ENCODE measurements at regions not wholly inside any gene's neighbourhood (a gene's known extent, or its start where the extent isn't known, plus 50 kb on each side); places are given as distances from the start of the nearest gene placed in this dataset.
"Not testable (repeated sequence)": the region's sequence is repeated elsewhere in the genome, so short reads cannot be mapped to it uniquely, and the experiment has no call there.

DNA sequence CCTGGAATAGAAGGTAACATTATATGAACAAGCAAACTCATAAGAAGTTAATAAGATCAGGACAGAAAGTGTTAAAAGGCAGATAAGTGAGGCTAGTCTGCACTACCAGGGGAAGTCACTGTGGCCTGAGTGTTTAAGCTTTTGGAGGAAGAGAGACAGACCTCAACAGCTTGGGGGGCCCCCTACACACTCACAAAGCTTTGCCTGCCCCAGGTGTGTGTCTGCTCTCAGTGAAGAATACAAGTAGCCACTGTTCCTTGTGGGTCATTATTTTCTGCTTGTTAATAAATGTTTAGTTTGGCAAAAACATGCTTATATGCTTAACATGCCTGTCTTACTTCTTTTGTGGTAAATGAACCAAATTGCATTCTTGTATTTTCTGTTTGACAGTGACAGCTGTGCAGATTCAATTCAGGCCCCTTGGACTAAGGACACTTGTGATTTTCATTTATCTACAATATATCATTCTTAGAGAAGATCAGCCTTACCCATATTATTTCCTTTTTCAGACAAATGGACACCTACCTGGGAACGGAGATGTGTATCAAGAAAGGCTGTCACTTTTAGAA lies 50.7 kb upstream of the C12orf71 start:
- no peak for DNase-seq (ENCODE audit: low read depth)

DNA sequence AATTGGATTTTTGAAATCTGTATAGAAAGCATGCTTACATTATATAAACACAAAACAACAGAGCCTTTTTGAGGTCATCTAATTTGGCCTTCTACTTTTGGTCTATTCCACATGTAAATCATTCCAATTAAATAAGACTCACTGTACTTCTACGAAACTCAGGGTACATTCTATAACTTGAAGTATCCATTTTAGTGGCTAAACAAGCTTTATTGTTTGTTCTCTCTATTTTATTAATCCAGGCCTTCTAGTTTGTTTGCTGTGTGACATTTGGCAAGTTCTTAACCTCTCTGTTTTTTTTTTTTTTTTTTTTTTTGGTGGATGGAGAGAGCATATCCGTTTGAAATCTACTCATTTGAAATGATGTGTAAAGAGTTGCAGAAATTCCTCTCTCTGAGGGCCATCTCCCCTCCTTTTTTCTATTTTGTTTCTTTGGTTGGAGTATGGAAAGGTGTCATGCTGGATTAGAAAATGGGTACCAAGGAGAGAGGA lies 58.1 kb upstream of the C12orf71 start:
- DNase-seq (ENCODE audit: low read depth): no peak

DNA sequence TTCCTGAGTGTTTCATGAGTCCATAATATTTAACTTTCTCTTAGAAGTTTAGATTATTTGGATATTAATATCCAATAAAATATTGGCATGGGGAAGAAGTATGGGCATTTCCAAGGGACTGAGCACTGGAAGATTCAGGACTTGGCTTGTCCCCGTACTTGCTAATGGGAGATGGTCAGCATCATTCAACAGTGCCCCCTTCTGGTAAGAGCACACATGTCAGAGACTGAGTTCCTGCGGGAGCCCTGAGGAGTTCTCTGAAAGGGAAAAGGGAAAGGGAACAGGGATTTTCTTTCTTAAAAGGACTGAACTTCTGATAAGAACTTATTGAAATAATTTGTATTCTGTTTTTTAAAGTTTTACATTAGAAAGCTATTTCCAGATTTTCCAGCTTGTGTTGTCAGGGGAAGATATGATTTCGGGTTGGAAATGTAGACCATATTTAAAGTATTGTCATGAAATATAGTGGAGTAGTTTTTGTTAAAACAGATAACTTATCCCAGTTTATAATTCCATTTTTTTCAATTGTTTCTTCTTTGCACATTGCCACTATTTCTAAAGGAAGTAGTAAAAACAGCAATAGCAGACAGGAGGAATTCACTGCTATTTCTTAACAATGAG lies 59.8 kb upstream of the C12orf71 start:
- DNase-seq (ENCODE audit: low read depth): peak; percentile 75

DNA sequence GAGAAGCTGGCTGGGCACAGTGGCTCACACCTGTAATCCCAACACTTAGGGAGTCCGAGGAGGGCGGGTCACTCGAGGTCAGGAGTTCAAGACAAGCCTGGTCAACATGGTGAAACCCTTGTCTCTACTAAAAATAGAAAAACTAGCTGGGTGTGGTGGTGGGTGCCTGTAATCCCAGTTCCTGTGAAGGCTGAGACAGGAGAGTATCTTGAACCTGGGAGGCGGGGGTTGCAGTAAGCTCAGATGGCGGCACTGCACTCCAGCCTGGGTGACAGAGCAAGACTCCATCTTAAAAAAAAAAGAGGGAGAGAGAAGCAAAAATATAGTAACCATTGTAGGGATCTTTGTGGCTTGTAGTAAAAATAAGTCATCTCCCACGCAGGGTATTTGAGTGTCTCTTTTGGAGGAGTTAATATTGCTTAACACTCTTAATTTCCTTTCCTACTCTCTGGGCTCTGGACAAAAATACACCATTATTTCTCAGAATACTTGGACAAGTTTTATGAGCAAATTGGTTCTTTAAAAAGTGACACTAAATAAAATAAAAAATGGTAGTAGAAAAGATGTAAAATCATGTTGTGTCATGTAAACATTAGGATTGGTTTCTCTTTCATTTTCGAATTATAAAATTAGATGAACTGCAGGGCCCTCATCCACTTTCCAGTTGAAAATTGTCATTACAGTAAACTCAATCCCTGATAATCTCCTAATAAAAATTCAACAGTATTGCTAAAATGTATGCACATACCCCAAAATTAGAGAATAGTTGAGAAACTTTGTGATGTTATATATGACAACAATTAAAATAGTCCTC lies 61.1 kb upstream of the C12orf71 start:
- no peak for DNase-seq (ENCODE audit: low read depth)

DNA sequence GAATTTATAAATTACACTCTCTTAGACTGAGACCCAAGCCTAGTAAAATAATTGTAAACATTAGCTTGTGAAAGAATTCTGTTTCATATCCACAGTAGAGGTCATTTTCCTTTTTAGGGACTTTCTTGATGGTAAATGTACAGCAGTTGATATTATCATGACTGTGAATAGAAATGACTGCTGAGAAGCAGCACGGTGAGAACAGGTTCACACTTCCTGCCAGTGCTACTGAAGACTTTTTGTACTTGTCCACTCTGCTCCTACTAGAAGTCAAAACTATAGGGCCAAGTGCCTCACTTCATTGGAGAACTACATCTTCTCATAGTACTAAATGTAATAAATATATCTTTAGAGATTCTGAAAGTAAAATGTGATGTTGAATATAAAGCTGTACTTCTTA lies 63.3 kb upstream of the C12orf71 start:
- DNase-seq (ENCODE audit: low read depth): not testable (repeated sequence)

- no peak for DNase-seq (ENCODE audit: low read depth)
Observed at GRCh38 chr12:27148373-27148772, 66.0 kb upstream of the C12orf71 start.

DNA sequence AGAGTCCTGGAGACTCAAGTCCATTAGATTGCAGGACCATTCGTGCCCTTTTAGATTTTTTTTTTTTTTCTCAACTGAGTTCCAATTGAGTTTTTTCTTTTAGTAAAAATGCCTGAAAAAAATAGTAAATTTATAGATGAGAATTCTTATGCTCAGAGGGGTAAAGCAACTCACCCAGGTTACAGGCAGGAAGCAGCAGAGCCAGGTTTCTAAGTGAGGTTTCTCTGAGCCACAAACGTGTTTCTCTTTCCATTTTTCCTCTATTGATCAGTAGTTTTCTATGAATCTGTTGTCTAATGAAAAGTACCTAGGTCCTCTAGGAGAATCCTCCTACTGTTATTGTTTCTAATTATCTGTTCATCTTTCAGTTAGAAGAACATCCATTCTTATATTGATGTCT lies 66.4 kb upstream of the C12orf71 start:
- no peak for DNase-seq (ENCODE audit: low read depth)

GRCh38 chr12:27151479-27151878 lies 69.1 kb upstream of the C12orf71 start:
- DNase-seq (ENCODE audit: low read depth): no peak

DNA sequence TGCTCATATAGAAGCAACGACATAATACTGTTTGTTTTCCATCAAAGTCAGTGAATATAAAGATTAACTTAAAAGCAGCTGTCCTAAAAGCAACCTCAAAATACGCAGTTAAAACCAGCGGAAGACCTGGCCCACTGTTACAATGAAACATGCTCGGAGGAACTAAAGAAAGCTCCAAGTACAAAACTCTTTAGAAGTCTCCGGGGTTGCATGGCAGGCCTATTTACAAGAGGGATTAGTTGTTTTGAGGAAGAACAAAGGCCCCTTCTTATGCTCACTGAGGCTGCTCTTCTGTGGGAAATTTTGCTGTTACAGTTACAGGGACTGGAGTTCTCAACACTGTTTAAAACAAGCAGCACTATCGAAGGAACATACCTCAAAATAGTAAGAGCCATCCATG lies 75.9 kb upstream of the C12orf71 start:
- DNase-seq (ENCODE audit: low read depth): no peak

GRCh38 chr12:27161458-27162228 lies 79.3 kb upstream of the C12orf71 start:
- no peak for DNase-seq (ENCODE audit: low read depth)

DNA sequence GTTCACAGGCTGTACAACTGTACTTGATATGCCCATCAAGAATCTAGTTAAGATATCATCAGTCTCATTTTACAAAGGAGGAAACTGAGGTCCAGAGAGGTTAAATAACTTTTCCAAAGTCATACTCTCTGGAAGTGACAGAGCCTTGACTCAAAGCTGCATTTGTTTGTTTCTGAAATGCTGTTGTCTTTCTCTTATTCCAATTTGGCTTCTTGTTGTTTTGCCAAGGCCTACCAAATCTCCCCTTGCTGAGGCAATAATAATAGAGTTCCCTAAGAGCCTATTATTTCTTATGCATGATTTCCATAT lies 79.8 kb upstream of the C12orf71 start:
- no peak for DNase-seq (ENCODE audit: low read depth)

- peak; percentile 65 for DNase-seq (ENCODE audit: low read depth)
Observed at GRCh38 chr12:27163048-27163715, 80.8 kb upstream of the C12orf71 start.

- no peak for DNase-seq (ENCODE audit: low read depth)
Observed at GRCh38 chr12:27163894-27164293, 80.2 kb upstream of the STK38L start.

DNA sequence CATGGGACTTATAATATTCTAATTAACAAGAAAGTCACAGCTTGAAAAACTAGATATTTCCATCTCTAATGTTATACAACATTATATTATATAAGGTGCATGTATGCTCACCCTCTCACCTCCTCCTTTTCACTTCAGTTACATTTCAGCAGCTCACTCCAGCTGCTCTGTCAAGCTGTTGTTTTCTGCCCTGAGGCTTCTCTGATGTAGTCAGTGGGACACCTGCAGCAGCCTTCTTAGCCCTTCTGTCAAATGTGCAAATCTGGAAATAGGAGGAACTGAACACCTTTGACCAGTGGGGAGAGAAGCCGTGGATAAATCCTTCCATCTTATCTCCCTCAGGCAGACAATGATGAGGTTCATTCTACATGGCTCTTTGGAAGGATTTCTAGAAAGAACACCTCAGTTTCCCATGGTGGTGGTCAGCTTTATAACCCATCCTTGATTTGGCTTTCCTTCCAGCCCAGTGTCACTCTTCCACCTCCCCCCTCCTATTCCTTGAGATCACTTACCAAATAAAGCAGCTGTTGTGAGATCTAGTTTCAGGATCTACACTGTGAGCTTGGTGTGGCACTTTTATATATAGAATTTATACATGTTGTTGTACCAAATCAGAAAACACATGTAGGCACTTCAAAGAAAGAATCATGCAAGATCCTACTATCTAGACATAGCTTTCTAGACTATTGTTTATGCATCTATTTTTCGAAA lies 79.6 kb upstream of the STK38L start:
- no peak for DNase-seq (ENCODE audit: low read depth)

DNA sequence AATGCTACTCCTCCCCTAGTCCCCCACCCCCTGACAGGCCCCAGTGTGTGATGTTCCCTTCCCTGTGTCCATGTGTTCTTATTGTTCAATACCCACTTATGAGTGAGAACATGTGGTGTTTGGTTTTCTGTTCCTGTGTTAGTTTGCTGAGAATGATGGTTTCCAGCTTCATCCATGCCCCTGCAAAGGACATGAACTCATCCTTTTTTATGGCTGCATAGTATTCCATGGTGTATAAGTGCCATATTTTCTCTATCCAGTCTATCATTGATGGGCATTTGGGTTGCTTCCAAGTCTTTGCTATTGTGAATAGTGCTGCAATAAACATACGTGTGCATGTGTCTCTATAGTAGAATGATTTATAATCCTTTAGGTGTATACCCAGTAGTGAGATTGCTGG lies 78.1 kb upstream of the STK38L start:
- not testable (repeated sequence) for DNase-seq (ENCODE audit: low read depth)

DNA sequence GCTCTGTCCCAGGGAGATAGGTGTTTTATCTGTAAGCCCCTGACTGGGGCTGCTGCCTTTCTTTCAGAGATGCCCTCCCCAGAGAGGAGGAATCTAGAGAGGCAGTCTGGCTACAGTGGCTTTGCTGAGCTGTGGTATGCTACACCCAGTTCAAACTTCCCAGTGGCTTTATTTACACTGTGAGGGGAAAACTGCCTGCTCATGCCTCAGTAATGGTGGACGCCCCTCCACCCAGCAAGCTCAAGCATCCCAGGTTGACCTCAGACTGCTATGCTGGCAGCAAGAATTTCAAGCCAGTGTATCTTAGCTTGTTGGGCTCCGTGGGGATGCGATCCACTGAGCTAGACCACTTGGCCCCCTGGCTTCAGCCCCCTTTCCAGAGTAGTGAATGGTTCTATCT lies 72.6 kb upstream of the STK38L start:
- not testable (repeated sequence) for DNase-seq (ENCODE audit: low read depth)

- peak; percentile 47 for DNase-seq (ENCODE audit: low read depth)
Observed at GRCh38 chr12:27176765-27177164, 67.3 kb upstream of the STK38L start.

GRCh38 chr12:27177706-27178105 lies 66.4 kb upstream of the STK38L start:
- DNase-seq (ENCODE audit: low read depth): peak; percentile 67

DNA sequence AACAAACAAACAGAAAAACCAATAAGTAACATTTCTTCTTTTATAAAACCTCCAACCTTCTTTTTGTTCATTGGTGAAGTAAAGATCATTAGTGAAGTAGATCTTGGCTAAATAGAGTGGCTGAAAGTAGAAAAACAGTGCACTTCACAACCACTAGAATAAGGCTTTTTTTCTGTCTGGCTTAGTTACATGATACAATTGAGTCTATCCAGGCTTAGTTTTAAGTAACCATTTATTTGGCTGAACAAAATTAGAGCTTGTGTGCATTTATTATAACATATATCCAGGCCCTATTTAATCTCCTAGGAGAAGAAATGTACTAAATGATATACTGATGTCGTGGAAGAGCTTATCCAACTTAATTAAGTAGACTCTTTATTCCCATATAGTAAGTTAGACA lies 65.8 kb upstream of the STK38L start:
- DNase-seq (ENCODE audit: low read depth): no peak

- peak; percentile 32 for DNase-seq (ENCODE audit: low read depth)
Observed at GRCh38 chr12:27178723-27179399, 65.2 kb upstream of the STK38L start.

All from renal cortical epithelial cell (primary cell).